ENCODE measurements at regions not wholly inside any gene's neighbourhood (a gene's known extent, or its start where the extent isn't known, plus 50 kb on each side); places are given as distances from the start of the nearest gene placed in this dataset.

- DNase-seq (ENCODE audit: low read depth, low spot score) = no peak
- POLR2A ChIA-PET = no interaction called here
- BruUV-seq (replicated peaks) = no TSS peak
- Histone ChIP-seq H3K79me2 (ENCODE audit: insufficient read depth, low read length) (no peaks in the 10 kb centered on the region), H3K4me1 (ENCODE audit: control insufficient read depth in 1 of 2, insufficient read depth in 2 of 2, low read length in 2 of 2) (peaks cover 0 to 5% of the 10 kb centered on the region in 2 experiments; a peak in 2 of 4 replicates), H3K4me3 (replicated peaks in 1 of 2; ENCODE audit: low read depth in 1 of 2, low read length in 2 of 2) (no peak overlapping the region), H3K36me3 (ENCODE audit: control insufficient read depth in 1 of 2, insufficient read depth in 2 of 2, low read length in 2 of 2) (no peaks in the 10 kb centered on the region), H3K27me3 (ENCODE audit: insufficient read depth, low read length) (no peaks in the 10 kb centered on the region), H3K9me3 (ENCODE audit: control insufficient read depth in 1 of 2, insufficient read depth in 1 of 2, low read depth in 1 of 2, low read length in 2 of 2) (no peaks in the 10 kb centered on the region), H2AFZ (ENCODE audit: low read depth, low read length, poor library complexity, severe bottlenecking) (no peak overlapping the region), H3K4me2 (ENCODE audit: low read length) (no peak overlapping the region), H3K9me2 (ENCODE audit: insufficient read depth) (no peaks in the 10 kb centered on the region), H3K9ac (ENCODE audit: low read length) (no peak overlapping the region), H3K27ac (ENCODE audit: low read depth, low read length) (no peak overlapping the region), H4K20me1 (ENCODE audit: insufficient read depth) (no peaks in the 10 kb centered on the region)
- RAD21 ChIA-PET (ENCODE audit: low non-redundant PET in 1 of 2, low total read pairs in 2 of 2, uncharacterized antibody in 2 of 2, unreplicated experiment in 2 of 2) = no interaction called here
- no peak for ATAC-seq
- CTCF ChIA-PET = no interaction called here
- no peak for TF ChIP-seq REST (IDR thresholded peaks at IDR 0.05; ENCODE audit: low read depth)
- TF ChIP-seq ZFX (IDR thresholded peaks at IDR 0.05) = no peak
- no peak for TF ChIP-seq ZNF274 (IDR thresholded peaks at IDR 0.05; ENCODE audit: low read depth, low read length)
- no peak for TF ChIP-seq ZBTB33 (IDR thresholded peaks at IDR 0.05; ENCODE audit: extremely low read depth, insufficient replicate concordance, low read length)
- TF ChIP-seq, protein P1, sequence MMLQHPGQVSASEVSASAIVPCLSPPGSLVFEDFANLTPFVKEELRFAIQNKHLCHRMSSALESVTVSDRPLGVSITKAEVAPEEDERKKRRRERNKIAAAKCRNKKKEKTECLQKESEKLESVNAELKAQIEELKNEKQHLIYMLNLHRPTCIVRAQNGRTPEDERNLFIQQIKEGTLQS (IDR thresholded peaks at IDR 0.05) = no peak
- no peak for TF ChIP-seq POLR2A (IDR thresholded peaks at IDR 0.05; ENCODE audit: borderline replicate concordance, extremely low read depth, insufficient read depth, insufficient read length)
- no peak for TF ChIP-seq JUND (IDR thresholded peaks at IDR 0.05)
- TF ChIP-seq, protein P2, sequence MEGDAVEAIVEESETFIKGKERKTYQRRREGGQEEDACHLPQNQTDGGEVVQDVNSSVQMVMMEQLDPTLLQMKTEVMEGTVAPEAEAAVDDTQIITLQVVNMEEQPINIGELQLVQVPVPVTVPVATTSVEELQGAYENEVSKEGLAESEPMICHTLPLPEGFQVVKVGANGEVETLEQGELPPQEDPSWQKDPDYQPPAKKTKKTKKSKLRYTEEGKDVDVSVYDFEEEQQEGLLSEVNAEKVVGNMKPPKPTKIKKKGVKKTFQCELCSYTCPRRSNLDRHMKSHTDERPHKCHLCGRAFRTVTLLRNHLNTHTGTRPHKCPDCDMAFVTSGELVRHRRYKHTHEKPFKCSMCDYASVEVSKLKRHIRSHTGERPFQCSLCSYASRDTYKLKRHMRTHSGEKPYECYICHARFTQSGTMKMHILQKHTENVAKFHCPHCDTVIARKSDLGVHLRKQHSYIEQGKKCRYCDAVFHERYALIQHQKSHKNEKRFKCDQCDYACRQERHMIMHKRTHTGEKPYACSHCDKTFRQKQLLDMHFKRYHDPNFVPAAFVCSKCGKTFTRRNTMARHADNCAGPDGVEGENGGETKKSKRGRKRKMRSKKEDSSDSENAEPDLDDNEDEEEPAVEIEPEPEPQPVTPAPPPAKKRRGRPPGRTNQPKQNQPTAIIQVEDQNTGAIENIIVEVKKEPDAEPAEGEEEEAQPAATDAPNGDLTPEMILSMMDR (IDR thresholded peaks at IDR 0.05 in 2 of 3, conservative IDR thresholded peaks at IDR 0.05 in 1 of 3; ENCODE audit: borderline replicate concordance in 1 of 3, insufficient read depth in 1 of 3, low read depth in 2 of 3, low read length in 2 of 3) = no peak
- TF ChIP-seq CEBPB (IDR thresholded peaks at IDR 0.05; ENCODE audit: low read depth) = no peak
- TF ChIP-seq EGR1 (IDR thresholded peaks at IDR 0.05; ENCODE audit: low read depth) = no peak
- intact Hi-C loops (cut with micrococcal nuclease) = no loop called here
Observed at GRCh38 chr13:34431827-34432581, 510.1 kb upstream of the NBEA start.
